Activated CD4-positive, alpha-beta T cell treated with anti-CD3 and anti-CD28 coated beads for 36 hours (primary cell): ENCODE measurements at regions not wholly inside any gene's neighbourhood (a gene's known extent, or its start where the extent isn't known, plus 50 kb on each side); places are given as distances from the start of the nearest gene placed in this dataset.
A peak's percentile ranks its signal among the peaks of the same experiment; 100 is the strongest.
"Not testable (repeated sequence)": the region's sequence is repeated elsewhere in the genome, so short reads cannot be mapped to it uniquely, and the experiment has no call there.

ENCODE experiments used
- ATAC-seq: fragments of 200-7000 bp; cut with Tn5 transposase; one replicate; pipeline ENCODE4 v1.10.0; 2021; ENCODE audit warnings: mild to moderate bottlenecking, moderate library complexity
- CTCF ChIA-PET: fragments of 350-600 bp; sonication (Branson Sonifier 250); formaldehyde crosslinking; loops from one replicate; lab custom pipeline; 2021; ENCODE audit warnings: antibody characterized with exemption; lab: Charles Lee
- POLR2A ChIA-PET: fragments of 350-600 bp; sonication (Branson Sonifier 250); formaldehyde crosslinking; loops from one replicate; lab custom pipeline; 2021; ENCODE audit warnings: antibody characterized with exemption, inconsistent platforms; lab: Charles Lee
- DNase-seq: peaks from one replicate; pipeline ENCODE4 v3.0.0-alpha.2; 2020
- H3K27ac Mint-ChIP-seq: one replicate; pipeline ENCODE4 v1.8.0; 2021; ENCODE audit warnings: mixed read lengths
- H3K27me3 Mint-ChIP-seq: one replicate; pipeline ENCODE4 v1.8.0; 2021; ENCODE audit warnings: mixed read lengths
- H3K36me3 Mint-ChIP-seq: one replicate; pipeline ENCODE4 v1.8.0; 2021; ENCODE audit warnings: low read depth, mixed read lengths
- H3K4me1 Mint-ChIP-seq: one replicate; pipeline ENCODE4 v1.8.0; 2021; ENCODE audit warnings: mixed read lengths
- H3K4me3 Mint-ChIP-seq: one replicate; pipeline ENCODE4 v1.8.0; 2021; ENCODE audit warnings: mild to moderate bottlenecking, moderate library complexity, mixed read lengths
- H3K9me3 Mint-ChIP-seq: one replicate; pipeline ENCODE4 v1.8.0; 2021; ENCODE audit warnings: low read depth, mixed read lengths
- intact Hi-C, 2 experiments: fragments of 100-400 bp; cut with DNase I in 1 of 2; cut with micrococcal nuclease in 1 of 2; formaldehyde crosslinking; loops; one replicate each; pipeline versions ENCODE4 v1.14.2 to v1.15.1; 2022 to 2024; cut with DNase I, micrococcal nuclease

DNA sequence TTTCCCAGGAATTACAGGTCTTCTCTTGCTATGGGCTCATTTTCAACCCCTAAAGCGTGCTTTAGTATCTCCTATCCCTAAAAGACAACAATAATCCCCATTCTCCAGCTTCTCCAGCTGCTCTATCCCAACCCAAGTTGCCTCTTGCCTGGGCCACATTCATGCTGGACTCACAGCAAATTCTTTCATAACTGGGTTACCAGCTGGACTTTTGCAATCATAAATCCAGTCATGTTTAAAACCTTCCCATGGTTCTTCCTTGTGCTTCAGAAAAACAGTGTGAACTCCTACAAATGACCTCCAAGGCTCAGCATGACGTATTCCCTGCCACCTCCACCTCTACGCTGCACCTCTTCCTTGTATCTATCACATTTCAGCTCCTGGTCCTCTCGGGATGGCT lies 346.9 kb downstream of the GADD45G start:
- Mint-ChIP-seq H3K27ac (no peak overlapping the region), H3K27me3 (peaks cover 6% of the 10 kb centered on the region), H3K9me3 (no peaks in the 10 kb centered on the region), H3K4me1 (peaks cover 15% of the 10 kb centered on the region), H3K4me3 (no peak overlapping the region), H3K36me3 (no peaks in the 10 kb centered on the region)
- ChIA-PET POLR2A (no interaction called here), CTCF (interaction anchor here (0.9 kb wide), 1 partner anchor 102 kb away, joined by 3 read pairs; no protein-coding TSS in a partner anchor)
- ATAC-seq, result no peak
- no peak for DNase-seq
- intact Hi-C loops, result loop anchor here in 1 of 2 experiments (2.0 kb wide), 1 partner anchor 27 kb away; no protein-coding TSS in a partner anchor

DNA sequence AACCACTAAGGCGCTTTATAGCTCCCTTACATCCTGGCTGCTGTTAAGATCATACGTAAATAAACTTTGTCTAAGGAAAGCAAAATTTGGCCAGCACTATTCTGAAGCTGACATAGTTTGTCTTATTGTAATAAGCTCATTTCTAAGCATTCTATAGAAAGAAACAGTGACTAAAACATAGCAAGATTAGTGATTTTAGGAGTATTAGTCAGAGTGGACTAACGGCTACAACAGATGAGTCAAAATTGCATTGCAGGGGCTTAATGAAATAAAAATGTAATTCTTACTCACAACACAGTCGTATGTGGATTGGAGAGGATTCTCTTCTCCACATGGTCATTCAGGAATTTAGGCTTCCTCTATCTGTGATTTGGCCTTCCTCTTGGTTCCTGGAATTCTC lies 347.6 kb downstream of the GADD45G start:
- H3K4me3 Mint-ChIP-seq, result no peak overlapping the region
- H3K27me3 Mint-ChIP-seq, result peaks cover 6% of the 10 kb centered on the region
- ATAC-seq, result peak; percentile 66
- no peaks in the 10 kb centered on the region for H3K36me3 Mint-ChIP-seq
- ChIA-PET POLR2A (no interaction called here), CTCF (interaction anchor here (0.6 to 1.0 kb wide), 3 partner anchors 10 to 102 kb away, joined by 3 to 8 read pairs (median 3); no protein-coding TSS in a partner anchor)
- intact Hi-C loops, result loop anchor here in 1 of 2 experiments (2.0 kb wide), 1 partner anchor 28 kb away; no protein-coding TSS in a partner anchor
- no peak for DNase-seq
- H3K4me1 Mint-ChIP-seq, result peaks cover 15% of the 10 kb centered on the region
- H3K9me3 Mint-ChIP-seq, result no peaks in the 10 kb centered on the region
- H3K27ac Mint-ChIP-seq, result no peak overlapping the region

DNA sequence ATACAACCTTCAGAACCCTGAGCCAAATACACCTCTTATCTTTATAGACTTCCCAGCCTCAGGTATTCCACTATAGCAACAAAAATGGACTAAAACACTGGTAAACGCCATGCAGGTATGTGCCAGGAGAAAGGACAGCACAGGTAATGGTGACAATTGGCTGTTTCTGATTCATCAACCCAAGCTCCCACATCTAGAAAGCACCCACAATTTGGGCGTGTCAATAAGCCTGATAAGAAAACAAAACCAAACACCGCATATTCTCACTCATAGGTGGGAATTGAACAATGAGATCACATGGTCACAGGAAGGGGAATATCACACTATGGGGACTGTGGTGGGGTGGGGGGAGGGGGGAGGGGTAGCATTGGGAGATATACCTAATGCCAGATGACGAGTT lies 348.5 kb downstream of the GADD45G start:
- H3K4me3 Mint-ChIP-seq, H3K36me3 Mint-ChIP-seq, H3K27ac Mint-ChIP-seq, H3K27me3 Mint-ChIP-seq, DNase-seq, H3K9me3 Mint-ChIP-seq, ATAC-seq, POLR2A ChIA-PET: not testable (repeated sequence)
- intact Hi-C loops, result loop anchor here in 1 of 2 experiments (2.0 kb wide), 1 partner anchor 28 kb away; no protein-coding TSS in a partner anchor
- H3K4me1 Mint-ChIP-seq, result peaks cover 15% of the 10 kb centered on the region
- CTCF ChIA-PET, result interaction anchor here (1.0 kb wide), 1 partner anchor 9 kb away, joined by 8 read pairs; no protein-coding TSS in a partner anchor

DNA sequence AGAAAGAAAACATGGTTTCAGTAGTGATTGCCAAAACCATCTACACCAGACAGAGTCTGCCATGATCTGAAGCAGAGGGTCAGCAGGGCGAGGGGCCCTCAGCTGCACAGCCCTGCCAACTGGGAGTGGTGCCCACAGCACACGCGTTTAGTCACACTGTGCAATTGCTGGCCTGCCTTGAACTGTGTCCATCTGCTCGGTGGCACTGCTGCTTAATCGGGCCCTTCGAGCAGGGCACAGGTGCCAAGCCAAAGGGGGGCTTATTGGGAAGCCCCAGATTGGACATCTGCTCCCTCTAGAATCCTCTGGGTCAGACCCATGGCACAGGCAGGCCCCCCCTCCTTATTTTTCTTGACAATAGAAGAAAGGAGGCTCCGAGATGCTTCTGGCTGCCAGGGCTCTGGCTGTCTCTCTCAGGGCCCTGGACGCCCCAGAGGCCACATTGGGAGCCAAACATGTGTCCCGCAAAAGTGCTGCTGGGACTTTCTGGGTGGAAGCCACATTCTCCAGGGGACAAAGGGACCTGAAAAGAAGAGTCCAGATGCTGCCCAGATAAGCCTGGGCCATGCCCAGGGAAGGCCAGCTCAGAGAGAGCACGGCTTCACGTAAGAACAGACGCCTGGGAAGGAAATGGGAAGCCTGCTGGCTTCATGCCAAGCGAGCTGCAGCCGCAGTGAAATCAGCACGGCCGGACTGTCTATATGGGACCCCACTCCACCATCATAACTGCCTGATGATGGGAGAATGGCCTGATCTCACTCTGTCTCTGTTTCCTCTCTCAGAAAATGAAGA lies 349.2 kb downstream of the GADD45G start:
- ATAC-seq (no peak), DNase-seq (no peak)
- peaks cover 6% of the 10 kb centered on the region for H3K27me3 Mint-ChIP-seq
- H3K4me1 Mint-ChIP-seq, result peaks cover 15% of the 10 kb centered on the region
- no peak overlapping the region for H3K27ac Mint-ChIP-seq
- intact Hi-C loops, result loop anchor here in 1 of 2 experiments (2.0 kb wide), 1 partner anchor 29 kb away; no protein-coding TSS in a partner anchor
- CTCF ChIA-PET, result no interaction called here
- no peaks in the 10 kb centered on the region for H3K36me3 Mint-ChIP-seq
- no peaks in the 10 kb centered on the region for H3K9me3 Mint-ChIP-seq
- no peak overlapping the region for H3K4me3 Mint-ChIP-seq
- POLR2A ChIA-PET, result no interaction called here

DNA sequence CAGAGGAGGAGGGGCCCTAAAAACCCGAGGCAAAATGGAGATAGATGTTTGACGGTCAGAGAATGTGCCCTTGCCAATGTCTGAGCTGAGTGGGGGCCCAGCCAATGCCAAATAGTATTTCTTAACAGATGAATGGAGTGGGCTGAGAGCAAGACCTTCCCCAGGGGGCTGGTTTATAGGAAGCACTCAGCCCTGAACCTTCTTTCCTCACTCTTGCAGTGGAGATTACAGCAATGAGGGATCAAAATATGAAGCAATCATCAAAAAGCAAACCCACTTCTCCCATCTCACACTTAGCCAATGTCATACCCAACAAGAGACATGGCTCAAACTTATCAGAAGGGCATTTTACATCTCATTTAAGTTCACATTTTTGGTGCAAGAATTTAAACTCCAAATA lies 350.3 kb downstream of the GADD45G start:
- intact Hi-C loops, result no loop called here
- Mint-ChIP-seq H3K36me3 (no peaks in the 10 kb centered on the region), H3K27me3 (peaks cover 3% of the 10 kb centered on the region), H3K4me3 (no peak overlapping the region), H3K27ac (no peak overlapping the region), H3K9me3 (no peaks in the 10 kb centered on the region), H3K4me1 (peaks cover 15% of the 10 kb centered on the region)
- ChIA-PET CTCF (no interaction called here), POLR2A (no interaction called here)
- DNase-seq (no peak), ATAC-seq (no peak)

DNA sequence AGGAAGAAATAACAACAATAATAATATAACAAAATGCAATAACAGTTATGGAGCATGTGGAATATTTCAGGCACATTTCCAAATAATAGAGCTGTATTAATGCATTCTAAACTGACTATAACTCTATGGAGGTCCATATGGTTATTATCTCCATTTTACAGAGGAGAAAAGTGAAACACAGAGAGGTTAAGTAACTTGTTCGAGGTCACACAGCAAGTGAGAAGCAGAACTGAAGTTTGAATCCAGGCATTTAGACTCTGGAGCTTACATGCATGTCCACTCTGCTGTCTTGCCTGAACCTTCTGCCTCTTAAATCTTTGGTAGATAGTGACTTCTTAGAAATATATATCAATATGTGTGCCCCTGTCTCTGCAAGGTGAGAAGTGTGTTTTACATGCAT lies 350.8 kb downstream of the GADD45G start:
- Mint-ChIP-seq H3K27ac (no peak overlapping the region), H3K4me1 (peaks cover 15% of the 10 kb centered on the region), H3K27me3 (peaks cover 3% of the 10 kb centered on the region), H3K4me3 (no peak overlapping the region), H3K36me3 (no peaks in the 10 kb centered on the region), H3K9me3 (no peaks in the 10 kb centered on the region)
- CTCF ChIA-PET, result no interaction called here
- no peak for DNase-seq
- ATAC-seq, result no peak
- POLR2A ChIA-PET, result no interaction called here
- intact Hi-C loops, result no loop called here

DNA sequence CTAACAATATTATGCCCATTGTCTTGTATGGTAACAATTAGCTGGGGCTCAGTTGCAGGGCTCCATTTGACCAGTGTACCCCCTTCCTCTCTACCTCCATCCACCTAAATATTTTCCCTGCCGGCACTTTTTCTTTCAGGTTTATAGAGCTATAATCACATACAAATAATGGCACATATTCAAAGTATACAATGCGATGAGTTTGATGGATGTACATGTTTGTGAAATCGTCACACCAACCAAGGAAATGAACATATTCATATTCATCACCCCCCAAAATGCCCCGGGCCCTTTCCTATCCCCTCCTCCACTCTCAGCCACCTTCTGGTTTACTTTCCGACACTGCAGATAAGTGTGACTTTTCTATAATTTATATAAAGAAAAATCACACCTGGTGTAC lies 351.5 kb downstream of the GADD45G start:
- DNase-seq, result no peak
- ChIA-PET POLR2A (no interaction called here), CTCF (no interaction called here)
- H3K27me3 Mint-ChIP-seq, result peaks cover 3% of the 10 kb centered on the region
- peaks cover 19% of the 10 kb centered on the region for H3K4me1 Mint-ChIP-seq
- H3K9me3 Mint-ChIP-seq, result no peaks in the 10 kb centered on the region
- H3K4me3 Mint-ChIP-seq, result no peak overlapping the region
- no peaks in the 10 kb centered on the region for H3K36me3 Mint-ChIP-seq
- intact Hi-C loops, result no loop called here
- no peak overlapping the region for H3K27ac Mint-ChIP-seq
- ATAC-seq, result no peak

DNA sequence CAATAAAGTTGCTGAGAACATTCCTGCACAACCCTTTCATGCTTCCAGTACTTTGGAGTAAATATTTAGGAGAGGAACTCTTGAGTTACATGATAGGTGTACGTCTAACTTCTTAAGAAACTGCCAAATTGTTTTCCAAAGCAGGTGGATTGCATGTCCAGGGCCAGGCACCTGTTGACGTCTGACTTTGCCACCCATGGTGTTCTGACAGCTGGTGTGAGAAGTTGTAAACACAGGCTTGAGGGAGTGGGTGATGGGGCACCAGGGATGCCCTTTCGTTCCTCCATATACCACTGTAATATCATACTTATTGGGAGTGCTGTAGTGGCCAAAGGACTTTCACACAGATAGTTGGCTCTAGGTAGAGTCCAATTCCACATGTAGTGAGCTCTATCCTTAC lies 352.1 kb downstream of the GADD45G start:
- Mint-ChIP-seq H3K27ac (no peak overlapping the region), H3K4me3 (no peak overlapping the region), H3K27me3 (peaks cover under 1% of the 10 kb centered on the region), H3K36me3 (no peaks in the 10 kb centered on the region), H3K9me3 (no peaks in the 10 kb centered on the region), H3K4me1 (peaks cover 22% of the 10 kb centered on the region)
- ChIA-PET CTCF (interaction anchor here (0.7 to 1.4 kb wide), 2 partner anchors 19 to 24 kb away, joined by 3 read pairs; no protein-coding TSS in a partner anchor), POLR2A (no interaction called here)
- ATAC-seq (no peak), DNase-seq (no peak)
- intact Hi-C loops, result no loop called here

DNA sequence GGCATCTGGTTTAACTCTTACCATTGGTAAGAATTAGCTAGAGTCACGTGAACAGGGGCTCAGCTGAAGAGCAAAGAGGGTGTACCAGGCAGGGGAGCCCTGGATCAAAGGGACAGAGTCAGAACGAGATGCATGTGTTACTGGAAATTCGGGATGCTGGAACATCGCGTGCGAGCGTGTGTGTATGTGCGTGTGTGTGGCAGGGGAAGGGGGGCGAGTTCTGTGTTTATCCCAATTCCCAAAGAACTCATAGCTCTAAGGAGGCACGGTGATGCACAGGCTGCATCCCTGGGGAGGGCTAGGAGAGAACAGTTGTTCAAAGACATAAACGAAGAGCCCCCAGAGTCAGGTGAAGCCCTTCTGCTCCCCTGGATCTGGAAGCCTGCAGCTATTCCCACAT lies 353.3 kb downstream of the GADD45G start:
- no peak overlapping the region for H3K4me3 Mint-ChIP-seq
- H3K27me3 Mint-ChIP-seq, result no peaks in the 10 kb centered on the region

DNA sequence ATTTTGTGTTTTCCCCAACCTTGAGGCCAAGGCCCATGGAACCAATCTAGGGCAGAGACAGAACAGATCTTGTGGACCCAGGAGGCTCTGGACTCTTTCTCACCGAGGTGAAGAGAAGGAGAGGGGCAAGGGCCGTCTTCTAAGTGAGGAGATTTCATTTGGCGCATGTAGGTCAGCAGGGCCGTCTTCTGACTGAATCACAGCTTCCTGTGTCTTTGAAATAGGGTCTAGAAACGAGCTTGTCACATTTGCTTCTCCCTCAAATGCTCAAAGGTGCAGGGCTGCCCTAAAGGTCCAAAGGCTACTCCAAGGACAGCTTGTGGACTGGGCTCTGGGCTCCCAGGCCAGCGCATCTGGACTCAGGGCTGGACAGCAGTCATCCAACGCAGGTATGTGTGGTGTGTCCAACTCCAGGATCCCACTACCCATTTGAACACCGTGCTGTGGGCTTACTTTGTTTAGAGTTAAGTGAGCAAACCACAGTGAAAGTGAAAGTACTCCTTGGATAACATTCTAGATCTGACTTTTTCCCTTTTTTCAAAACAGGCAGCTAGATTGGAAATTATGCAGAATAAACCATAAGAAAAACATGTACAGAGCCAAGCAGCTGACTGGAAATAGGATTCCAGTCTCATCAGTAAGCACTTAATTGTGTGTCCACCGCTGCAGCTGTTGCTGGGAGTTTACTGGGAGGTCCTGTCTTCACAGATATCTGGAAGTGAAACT lies 357.0 kb downstream of the GADD45G start:
- CTCF ChIA-PET, result interaction anchor here (0.6 to 1.4 kb wide), 4 partner anchors 9 to 1205 kb away, joined by 3 to 8 read pairs (median 3); no protein-coding TSS in a partner anchor
- H3K9me3 Mint-ChIP-seq, result no peaks in the 10 kb centered on the region

More for the DNA sequence above, 353.3 kb downstream of the GADD45G start:
- H3K27ac Mint-ChIP-seq, result no peak overlapping the region
- no peaks in the 10 kb centered on the region for H3K36me3 Mint-ChIP-seq
- no peak for ATAC-seq
- DNase-seq, result no peak
- POLR2A ChIA-PET, result interaction anchor here (0.6 kb wide), 1 partner anchor 704 kb away, joined by 6 read pairs; no protein-coding TSS in a partner anchor
- intact Hi-C loops, result no loop called here
- H3K4me1 Mint-ChIP-seq, result peaks cover 18% of the 10 kb centered on the region
- CTCF ChIA-PET, result interaction anchor here (0.6 to 1.4 kb wide), 5 partner anchors 21 to 1663 kb away, joined by 3 to 5 read pairs (median 3); no protein-coding TSS in a partner anchor
- no peaks in the 10 kb centered on the region for H3K9me3 Mint-ChIP-seq

DNA sequence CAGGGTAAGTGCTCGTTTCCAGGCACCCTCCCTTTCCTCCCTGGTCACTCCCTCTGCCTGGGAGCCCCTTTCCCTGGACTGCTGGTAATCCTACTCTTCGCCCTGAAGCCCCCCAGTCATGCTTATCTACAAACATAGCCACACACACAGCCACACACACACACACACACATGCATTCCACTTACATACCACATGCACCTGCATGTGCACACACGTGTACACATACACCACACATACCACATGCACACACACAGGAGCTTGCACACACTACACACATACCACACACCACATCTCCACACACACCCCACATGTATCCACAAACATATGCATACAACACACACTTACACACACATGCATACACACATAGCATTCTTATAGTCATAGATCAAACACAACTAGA lies 358.5 kb downstream of the GADD45G start:
- Mint-ChIP-seq H3K27me3 (peaks cover 6% of the 10 kb centered on the region), H3K4me1 (peaks cover 19% of the 10 kb centered on the region), H3K4me3 (no peak overlapping the region), H3K9me3 (no peaks in the 10 kb centered on the region), H3K36me3 (no peaks in the 10 kb centered on the region), H3K27ac (peak overlapping the region; percentile 14)
- ChIA-PET CTCF (no interaction called here), POLR2A (no interaction called here)
- DNase-seq (no peak), ATAC-seq (no peak)
- intact Hi-C loops, result no loop called here

More for the DNA sequence above, 357.0 kb downstream of the GADD45G start:
- POLR2A ChIA-PET, result interaction anchor here (0.6 kb wide), 1 partner anchor 56 kb away, joined by 3 read pairs; no protein-coding TSS in a partner anchor
- intact Hi-C loops, result no loop called here
- Mint-ChIP-seq H3K36me3 (no peaks in the 10 kb centered on the region), H3K27ac (peak overlapping the region; percentile 45), H3K27me3 (peaks cover 6% of the 10 kb centered on the region), H3K4me1 (peaks cover 19% of the 10 kb centered on the region), H3K4me3 (no peak overlapping the region)
- DNase-seq (peak; percentile 21), ATAC-seq (peak; percentile 89)
